SHP77 treated with DMSO at 0.1 percent for 48 hours (cell line): ENCODE measurements at regions not wholly inside any gene's neighbourhood (a gene's known extent, or its start where the extent isn't known, plus 50 kb on each side); places are given as distances from the start of the nearest gene placed in this dataset.
"Not testable (repeated sequence)": the region's sequence is repeated elsewhere in the genome, so short reads cannot be mapped to it uniquely, and the experiment has no call there.

Experiments
- DNase-seq: peaks from one replicate; lab custom pipeline; 2025; lab: John Stamatoyannopoulos, UW

- no peak for DNase-seq
Observed at GRCh38 chr5:125950012-125950615, 473.1 kb upstream of the GRAMD2B start.

GRCh38 chr5:125961150-125961549 lies 462.1 kb upstream of the GRAMD2B start:
- DNase-seq, result no peak

GRCh38 chr5:125965577-125965976 lies 457.6 kb upstream of the GRAMD2B start:
- DNase-seq, result no peak

GRCh38 chr5:125967576-125967975 lies 455.6 kb upstream of the GRAMD2B start:
- no peak for DNase-seq

GRCh38 chr5:125969011-125969813 lies 454.0 kb upstream of the GRAMD2B start:
- no peak for DNase-seq

GRCh38 chr5:125969814-125970171 lies 453.4 kb upstream of the GRAMD2B start:
- no peak for DNase-seq

GRCh38 chr5:125970631-125971307 lies 452.4 kb upstream of the GRAMD2B start:
- DNase-seq, result no peak

- DNase-seq, result no peak
Observed at GRCh38 chr5:125972706-125973105, 450.5 kb upstream of the GRAMD2B start.

GRCh38 chr5:125974679-125975078 lies 448.5 kb upstream of the GRAMD2B start:
- no peak for DNase-seq

- no peak for DNase-seq
Observed at GRCh38 chr5:125976421-125977000, 446.7 kb upstream of the GRAMD2B start.

GRCh38 chr5:125978015-125978414 lies 445.2 kb upstream of the GRAMD2B start:
- no peak for DNase-seq

- no peak for DNase-seq
Observed at GRCh38 chr5:125979636-125980035, 443.6 kb upstream of the GRAMD2B start.

GRCh38 chr5:125981016-125981415 lies 442.2 kb upstream of the GRAMD2B start:
- no peak for DNase-seq

- DNase-seq, result no peak
Observed at GRCh38 chr5:125987677-125988255, 435.4 kb upstream of the GRAMD2B start.

GRCh38 chr5:125992050-125992449 lies 431.2 kb upstream of the GRAMD2B start:
- DNase-seq, result no peak

GRCh38 chr5:125999271-126000030 lies 423.8 kb upstream of the GRAMD2B start:
- DNase-seq, result not testable (repeated sequence)

- no peak for DNase-seq
Observed at GRCh38 chr5:126000507-126000906, 422.7 kb upstream of the GRAMD2B start.

GRCh38 chr5:126002222-126002897 lies 420.8 kb upstream of the GRAMD2B start:
- no peak for DNase-seq

- no peak for DNase-seq
Observed at GRCh38 chr5:126003309-126003708, 419.9 kb upstream of the GRAMD2B start.

GRCh38 chr5:126004636-126005035 lies 418.6 kb upstream of the GRAMD2B start:
- DNase-seq, result no peak

GRCh38 chr5:126007841-126008240 lies 415.4 kb upstream of the GRAMD2B start:
- DNase-seq, result no peak
